HepG2 (cell line): ENCODE measurements at regions not wholly inside any gene's neighbourhood (a gene's known extent, or its start where the extent isn't known, plus 50 kb on each side); places are given as distances from the start of the nearest gene placed in this dataset.

Experiments
- ATAC-seq: fragments of 200-7000 bp; cut with Tn5 transposase; 3 replicates; pipeline ENCODE4 v1.9.1; 2020; ENCODE audit warnings: mild to moderate bottlenecking, moderate library complexity
- BruUV-seq: library from RNA; stranded (reverse); fragments of 400-500 nt; replicated peaks from 2 replicates; lab custom pipeline; 2021; lab: Mats Ljungman, UMichigan
- CTCF ChIA-PET: fragments of 300-600 bp; formaldehyde crosslinking; extraction: SDS; loops from one replicate; lab custom pipeline; 2021; ENCODE audit warnings: low total read pairs, inconsistent platforms, low intra/inter-chr PET ratio; lab: Yijun Ruan, JAX
- POLR2A ChIA-PET: fragments of 350-600 bp; sonication (Branson Sonifier 250); formaldehyde crosslinking; loops from one replicate; lab custom pipeline; 2020; ENCODE audit warnings: antibody characterized with exemption, inconsistent platforms; lab: Yijun Ruan, JAX
- DNase-seq: peaks from one replicate; pipeline ENCODE4 v3.0.0-alpha.2; 2015; ENCODE audit warnings: low spot score
- FAIRE-seq: peaks from 3 replicates; lab custom pipeline; 2011; peaks lifted over from hg19 to GRCh38; lab: Jason Lieb, UNC
- H2AFZ ChIP-seq: one replicate; pipeline ENCODE4 v1.6.1; 2011; ENCODE audit warnings: low read length, inconsistent platforms
- H3K27ac ChIP-seq: fragments of 300-600 bp; 3 replicates; pipeline ENCODE4 v1.8.0; 2011; ENCODE audit warnings: mixed run types, mild to moderate bottlenecking, mixed read lengths, low read length, inconsistent platforms; ENCODE audit not compliant: insufficient read depth; ENCODE audit errors: extremely low read length
- H3K27me3 ChIP-seq, 2 experiments: fragments of 200-600 bp in 1 of 2; 2 replicates in 1 of 2; 3 replicates in 1 of 2; pipeline versions ENCODE4 v1.6.0 to v1.8.0; 2011; ENCODE audit warnings: low read length in 2 of 2, mild to moderate bottlenecking in 2 of 2, moderate library complexity in 2 of 2, inconsistent platforms in 1 of 2; ENCODE audit not compliant: insufficient read depth in 2 of 2, control insufficient read depth in 1 of 2
- H3K36me3 ChIP-seq, 2 experiments: fragments of 200-600 bp in 1 of 2; replicated peaks in 1 of 2; 2 replicates in 1 of 2; 3 replicates in 1 of 2; pipeline versions ENCODE4 v1.5.1 to v1.8.0; 2011; ENCODE audit warnings: low read length in 2 of 2, inconsistent platforms in 1 of 2; ENCODE audit not compliant: insufficient read depth in 2 of 2, control insufficient read depth in 1 of 2
- H3K4me1 ChIP-seq: 2 replicates; pipeline ENCODE4 v1.5.1; 2012; ENCODE audit warnings: low read length, inconsistent platforms; ENCODE audit not compliant: insufficient read depth
- H3K4me2 ChIP-seq: 2 replicates; pipeline ENCODE4 v1.6.0; 2011; ENCODE audit warnings: low read depth, low read length, inconsistent platforms
- H3K4me3 ChIP-seq, 3 experiments: fragments of 200-600 bp in 1 of 3; sonication (generic), shearing (Covaris generic) in 1 of 3; replicated peaks in 1 of 3; 2 replicates each; pipeline ENCODE4 v1.5.1; 2011 to 2016; ENCODE audit warnings: low read length in 3 of 3, inconsistent platforms in 2 of 3, low read depth in 2 of 3, mild to moderate bottlenecking in 2 of 3, control low read depth in 1 of 3, mixed read lengths in 1 of 3; ENCODE audit not compliant: insufficient read depth in 1 of 3
- H3K79me2 ChIP-seq: one replicate; pipeline ENCODE4 v1.6.1; 2011; ENCODE audit warnings: low read length, inconsistent platforms; ENCODE audit not compliant: insufficient read depth
- H3K9ac ChIP-seq: 2 replicates; pipeline ENCODE4 v1.6.0; 2011; ENCODE audit warnings: mild to moderate bottlenecking, low read depth, low read length, inconsistent platforms; ENCODE audit not compliant: insufficient read depth
- H3K9me3 ChIP-seq: 2 replicates; pipeline ENCODE4 v1.5.1; 2012; ENCODE audit warnings: mild to moderate bottlenecking, low read length
- H4K20me1 ChIP-seq: 2 replicates; pipeline ENCODE4 v1.6.0; 2011; ENCODE audit warnings: inconsistent platforms, mild to moderate bottlenecking, low read length, moderate library complexity; ENCODE audit not compliant: insufficient read depth
- ESRRA ChIP-seq: sonication (generic); formaldehyde crosslinking; IDR thresholded peaks from 2 replicates; pipeline ENCODE4 v1.5.1; 2020; ENCODE audit warnings: mild to moderate bottlenecking, low read depth, missing genetic modification reagents
- HNF4A ChIP-seq: sonication (generic); formaldehyde crosslinking; IDR thresholded peaks from 2 replicates; pipeline ENCODE4 v1.4.0; 2020; ENCODE audit warnings: missing genetic modification reagents
- REL ChIP-seq: sonication (generic); formaldehyde crosslinking; conservative IDR thresholded peaks from 2 replicates; pipeline ENCODE4 v1.8.0; 2022; ENCODE audit warnings: mild to moderate bottlenecking, missing genetic modification reagents, moderate library complexity
- SNAI1 ChIP-seq: sonication (generic); formaldehyde crosslinking; IDR thresholded peaks from 2 replicates; pipeline ENCODE4 v1.5.0; 2020; ENCODE audit warnings: mild to moderate bottlenecking, missing genetic modification reagents, borderline replicate concordance
- SOX5 ChIP-seq: IDR thresholded peaks from 2 replicates; pipeline ENCODE4 v1.6.1; 2016; ENCODE audit warnings: borderline replicate concordance
- TCF7L2 ChIP-seq: IDR thresholded peaks from 2 replicates; pipeline ENCODE4 v1.6.1; 2011; ENCODE audit warnings: mild to moderate bottlenecking, low read depth, low read length, moderate library complexity
- ZFP41 ChIP-seq: sonication (generic); formaldehyde crosslinking; IDR thresholded peaks from 2 replicates; pipeline ENCODE4 v1.4.0; 2020; ENCODE audit warnings: mild to moderate bottlenecking, missing genetic modification reagents, borderline replicate concordance
- ZMYM4 ChIP-seq: sonication (generic); formaldehyde crosslinking; IDR thresholded peaks from 2 replicates; pipeline ENCODE4 v1.8.1; 2023; ENCODE audit warnings: mild to moderate bottlenecking, missing genetic modification reagents
- ZNF17 ChIP-seq: sonication (generic); formaldehyde crosslinking; IDR thresholded peaks from 2 replicates; pipeline ENCODE4 v1.5.0; 2020; ENCODE audit warnings: mild to moderate bottlenecking, missing genetic modification reagents
- ZNF180 ChIP-seq: sonication (generic); formaldehyde crosslinking; IDR thresholded peaks from 2 replicates; pipeline ENCODE4 v1.4.0; 2020; ENCODE audit warnings: low read depth, missing genetic modification reagents, borderline replicate concordance
- ZNF224 ChIP-seq: sonication (generic); formaldehyde crosslinking; IDR thresholded peaks from 2 replicates; pipeline ENCODE4 v1.5.0; 2020; ENCODE audit warnings: mild to moderate bottlenecking, missing genetic modification reagents
- ZNF256 ChIP-seq: sonication (generic); formaldehyde crosslinking; conservative IDR thresholded peaks from 2 replicates; pipeline ENCODE4 v1.4.0; 2020; ENCODE audit warnings: missing genetic modification reagents
- ZNF678 ChIP-seq: sonication (generic); formaldehyde crosslinking; IDR thresholded peaks from 2 replicates; pipeline ENCODE4 v1.4.0; 2020; ENCODE audit warnings: mild to moderate bottlenecking, missing genetic modification reagents
- WGBS: methylation state at CpG from one replicate; pipeline ENCODE4 v1.1.6; 2017; ENCODE audit warnings: low lambda C conversion rate; 5-methylcytosine and 5-hydroxymethylcytosine counted together
- in situ Hi-C: cut with HindIII; loops from 2 replicates; pipeline ENCODE4 v1.10.0; 2017; ENCODE audit warnings: low pct_unique_long_range_greater_than_20kb; ENCODE audit not compliant: extremely low pct_ligation_motif_present
- intact Hi-C: fragments of 100-400 bp; cut with micrococcal nuclease; formaldehyde crosslinking; loops from one replicate; pipeline ENCODE4 v1.10.0; 2022; ENCODE audit not compliant: unreplicated experiment
- TF ChIP-seq, protein P1 (sequence below): sonication (generic); formaldehyde crosslinking; IDR thresholded peaks from 2 replicates; pipeline ENCODE4 v1.5.0; 2020; ENCODE audit warnings: mild to moderate bottlenecking, missing genetic modification reagents, borderline replicate concordance
- TF ChIP-seq, protein P2 (sequence below): sonication (generic); formaldehyde crosslinking; IDR thresholded peaks from 2 replicates; pipeline ENCODE4 v1.8.0; 2022; ENCODE audit warnings: missing genetic modification reagents, low read depth, mild to moderate bottlenecking, borderline replicate concordance
- TF ChIP-seq, protein P3 (sequence below): sonication (generic); formaldehyde crosslinking; IDR thresholded peaks from 2 replicates; pipeline ENCODE4 v1.4.0; 2020; ENCODE audit warnings: mild to moderate bottlenecking, missing genetic modification reagents

DNA sequence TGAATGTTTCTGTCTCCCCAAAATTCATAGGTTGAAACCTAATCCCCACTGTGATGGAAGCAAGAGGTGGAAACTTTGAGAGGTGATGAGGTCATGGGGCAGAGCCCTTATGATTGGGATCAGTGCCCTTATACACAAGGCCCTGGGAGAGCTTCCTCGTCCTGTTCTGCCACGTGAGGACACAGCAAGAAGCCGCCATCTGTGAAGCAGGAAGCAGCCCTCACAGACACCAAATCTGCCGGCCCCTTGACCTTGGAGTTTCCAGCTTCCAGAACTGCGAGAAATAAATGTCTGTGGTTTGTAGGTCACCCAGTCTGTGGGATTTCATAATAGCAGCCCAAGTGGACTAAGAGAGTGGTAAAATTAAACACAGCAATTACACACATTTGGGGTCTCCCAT lies 737.4 kb downstream of the UQCRFS1 start:
- Histone ChIP-seq H3K4me1 (no peaks in the 10 kb centered on the region), H3K9me3 (peaks cover 72% of the 10 kb centered on the region), H3K4me3 (no peak overlapping the region), H3K4me2 (no peak overlapping the region), H3K36me3 (no peaks in the 10 kb centered on the region), H3K79me2 (no peaks in the 10 kb centered on the region), H3K9ac (no peak overlapping the region), H3K27ac (no peak overlapping the region), H3K27me3 (no peaks in the 10 kb centered on the region), H4K20me1 (no peaks in the 10 kb centered on the region), H2AFZ (no peak overlapping the region)
- no peak for DNase-seq
- BruUV-seq = no TSS peak
- 22% methylated on average over 4 of the region's 5 CpGs for WGBS
- ChIA-PET CTCF (no interaction called here), POLR2A (no interaction called here)
- TF ChIP-seq ESRRA (CRISPR knock-in tag) = no peak
- no peak for TF ChIP-seq ZNF180 (CRISPR knock-in tag)
- no peak for TF ChIP-seq ZNF224 (CRISPR knock-in tag)
- TF ChIP-seq, protein P1, sequence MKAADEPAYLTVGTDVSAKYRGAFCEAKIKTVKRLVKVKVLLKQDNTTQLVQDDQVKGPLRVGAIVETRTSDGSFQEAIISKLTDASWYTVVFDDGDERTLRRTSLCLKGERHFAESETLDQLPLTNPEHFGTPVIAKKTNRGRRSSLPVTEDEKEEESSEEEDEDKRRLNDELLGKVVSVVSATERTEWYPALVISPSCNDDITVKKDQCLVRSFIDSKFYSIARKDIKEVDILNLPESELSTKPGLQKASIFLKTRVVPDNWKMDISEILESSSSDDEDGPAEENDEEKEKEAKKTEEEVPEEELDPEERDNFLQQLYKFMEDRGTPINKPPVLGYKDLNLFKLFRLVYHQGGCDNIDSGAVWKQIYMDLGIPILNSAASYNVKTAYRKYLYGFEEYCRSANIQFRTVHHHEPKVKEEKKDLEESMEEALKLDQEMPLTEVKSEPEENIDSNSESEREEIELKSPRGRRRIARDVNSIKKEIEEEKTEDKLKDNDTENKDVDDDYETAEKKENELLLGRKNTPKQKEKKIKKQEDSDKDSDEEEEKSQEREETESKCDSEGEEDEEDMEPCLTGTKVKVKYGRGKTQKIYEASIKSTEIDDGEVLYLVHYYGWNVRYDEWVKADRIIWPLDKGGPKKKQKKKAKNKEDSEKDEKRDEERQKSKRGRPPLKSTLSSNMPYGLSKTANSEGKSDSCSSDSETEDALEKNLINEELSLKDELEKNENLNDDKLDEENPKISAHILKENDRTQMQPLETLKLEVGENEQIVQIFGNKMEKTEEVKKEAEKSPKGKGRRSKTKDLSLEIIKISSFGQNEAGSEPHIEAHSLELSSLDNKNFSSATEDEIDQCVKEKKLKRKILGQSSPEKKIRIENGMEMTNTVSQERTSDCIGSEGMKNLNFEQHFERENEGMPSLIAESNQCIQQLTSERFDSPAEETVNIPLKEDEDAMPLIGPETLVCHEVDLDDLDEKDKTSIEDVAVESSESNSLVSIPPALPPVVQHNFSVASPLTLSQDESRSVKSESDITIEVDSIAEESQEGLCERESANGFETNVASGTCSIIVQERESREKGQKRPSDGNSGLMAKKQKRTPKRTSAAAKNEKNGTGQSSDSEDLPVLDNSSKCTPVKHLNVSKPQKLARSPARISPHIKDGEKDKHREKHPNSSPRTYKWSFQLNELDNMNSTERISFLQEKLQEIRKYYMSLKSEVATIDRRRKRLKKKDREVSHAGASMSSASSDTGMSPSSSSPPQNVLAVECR (CRISPR knock-in tag) = no peak
- TF ChIP-seq SOX5 (CRISPR knock-in tag) = no peak
- no peak for TF ChIP-seq TCF7L2
- no peak for TF ChIP-seq ZNF17 (CRISPR knock-in tag)
- TF ChIP-seq, protein P2, sequence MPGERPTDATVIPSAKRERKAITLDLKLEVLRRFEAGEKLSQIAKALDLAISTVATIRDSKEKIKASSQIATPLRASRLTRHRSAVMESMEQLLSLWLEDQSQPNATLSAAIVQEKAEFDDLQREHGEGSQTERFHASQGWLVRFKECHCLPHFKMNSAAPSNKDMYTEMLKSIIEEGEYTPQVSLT (CRISPR knock-in tag) = no peak
- no peak for TF ChIP-seq REL (CRISPR knock-in tag)
- no peak for TF ChIP-seq ZNF678 (CRISPR knock-in tag)
- no peak for TF ChIP-seq ZNF256 (CRISPR knock-in tag)
- no peak for TF ChIP-seq HNF4A (CRISPR knock-in tag)
- TF ChIP-seq ZFP41 (CRISPR knock-in tag) = no peak
- no peak for TF ChIP-seq SNAI1 (CRISPR knock-in tag)
- TF ChIP-seq ZMYM4 (CRISPR knock-in tag) = no peak
- TF ChIP-seq, protein P3, sequence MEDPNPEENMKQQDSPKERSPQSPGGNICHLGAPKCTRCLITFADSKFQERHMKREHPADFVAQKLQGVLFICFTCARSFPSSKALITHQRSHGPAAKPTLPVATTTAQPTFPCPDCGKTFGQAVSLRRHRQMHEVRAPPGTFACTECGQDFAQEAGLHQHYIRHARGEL (CRISPR knock-in tag) = no peak
- in situ Hi-C loops = no loop called here
- ATAC-seq = no peak
- intact Hi-C loops = no loop called here
- FAIRE-seq = no peak
